ENCODE measurements at regions not wholly inside any gene's neighbourhood (a gene's known extent, or its start where the extent isn't known, plus 50 kb on each side); places are given as distances from the start of the nearest gene placed in this dataset.

DNA sequence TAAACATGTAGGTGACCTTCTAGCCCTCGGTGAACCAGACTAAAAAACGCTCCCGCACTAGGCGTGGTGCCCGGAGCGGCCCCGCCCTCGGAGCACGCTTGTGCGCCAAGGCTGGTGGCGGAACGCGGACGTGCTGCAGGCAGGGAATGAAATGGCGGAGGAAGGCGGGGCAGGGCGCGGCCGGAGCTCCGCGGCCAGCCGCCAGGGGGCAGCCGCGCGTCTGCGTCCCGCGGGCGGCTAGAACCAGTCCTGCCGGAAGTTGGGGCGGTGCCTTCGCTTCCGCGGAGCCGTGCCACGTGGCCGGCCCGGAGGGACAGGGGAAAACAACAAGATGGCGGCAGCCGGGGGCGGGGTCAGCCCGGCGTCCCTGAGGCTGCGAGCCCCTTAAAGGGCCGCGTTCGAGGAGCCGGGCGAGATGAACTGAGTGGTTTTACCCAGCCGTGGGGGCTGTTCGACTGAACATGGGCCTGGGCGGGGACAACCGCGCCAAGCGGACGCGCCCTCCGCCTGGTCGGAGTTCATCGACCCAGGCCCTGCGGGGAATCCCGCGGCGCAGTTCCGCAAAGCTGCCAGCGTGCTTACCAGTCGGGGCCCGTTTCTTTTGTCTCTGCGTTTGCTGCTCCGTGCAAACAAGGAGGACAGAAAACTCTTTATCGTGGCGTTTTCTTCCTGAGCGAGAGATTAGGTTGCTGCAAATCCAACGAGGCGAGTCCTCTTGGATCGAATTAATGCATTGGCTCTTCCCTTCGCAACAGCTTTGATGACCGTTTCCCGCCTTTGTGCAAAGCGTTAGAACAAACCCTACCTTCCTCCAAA is 90.9 kb upstream of the CHD2 start (continued):
- TF ChIP-seq, protein P1, sequence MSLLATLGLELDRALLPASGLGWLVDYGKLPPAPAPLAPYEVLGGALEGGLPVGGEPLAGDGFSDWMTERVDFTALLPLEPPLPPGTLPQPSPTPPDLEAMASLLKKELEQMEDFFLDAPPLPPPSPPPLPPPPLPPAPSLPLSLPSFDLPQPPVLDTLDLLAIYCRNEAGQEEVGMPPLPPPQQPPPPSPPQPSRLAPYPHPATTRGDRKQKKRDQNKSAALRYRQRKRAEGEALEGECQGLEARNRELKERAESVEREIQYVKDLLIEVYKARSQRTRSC (CRISPR knock-in tag; IDR thresholded peaks at IDR 0.05; ENCODE audit: low read depth), result no peak; the same call in 1 of the 2 replicates
- TF ChIP-seq, protein P2, sequence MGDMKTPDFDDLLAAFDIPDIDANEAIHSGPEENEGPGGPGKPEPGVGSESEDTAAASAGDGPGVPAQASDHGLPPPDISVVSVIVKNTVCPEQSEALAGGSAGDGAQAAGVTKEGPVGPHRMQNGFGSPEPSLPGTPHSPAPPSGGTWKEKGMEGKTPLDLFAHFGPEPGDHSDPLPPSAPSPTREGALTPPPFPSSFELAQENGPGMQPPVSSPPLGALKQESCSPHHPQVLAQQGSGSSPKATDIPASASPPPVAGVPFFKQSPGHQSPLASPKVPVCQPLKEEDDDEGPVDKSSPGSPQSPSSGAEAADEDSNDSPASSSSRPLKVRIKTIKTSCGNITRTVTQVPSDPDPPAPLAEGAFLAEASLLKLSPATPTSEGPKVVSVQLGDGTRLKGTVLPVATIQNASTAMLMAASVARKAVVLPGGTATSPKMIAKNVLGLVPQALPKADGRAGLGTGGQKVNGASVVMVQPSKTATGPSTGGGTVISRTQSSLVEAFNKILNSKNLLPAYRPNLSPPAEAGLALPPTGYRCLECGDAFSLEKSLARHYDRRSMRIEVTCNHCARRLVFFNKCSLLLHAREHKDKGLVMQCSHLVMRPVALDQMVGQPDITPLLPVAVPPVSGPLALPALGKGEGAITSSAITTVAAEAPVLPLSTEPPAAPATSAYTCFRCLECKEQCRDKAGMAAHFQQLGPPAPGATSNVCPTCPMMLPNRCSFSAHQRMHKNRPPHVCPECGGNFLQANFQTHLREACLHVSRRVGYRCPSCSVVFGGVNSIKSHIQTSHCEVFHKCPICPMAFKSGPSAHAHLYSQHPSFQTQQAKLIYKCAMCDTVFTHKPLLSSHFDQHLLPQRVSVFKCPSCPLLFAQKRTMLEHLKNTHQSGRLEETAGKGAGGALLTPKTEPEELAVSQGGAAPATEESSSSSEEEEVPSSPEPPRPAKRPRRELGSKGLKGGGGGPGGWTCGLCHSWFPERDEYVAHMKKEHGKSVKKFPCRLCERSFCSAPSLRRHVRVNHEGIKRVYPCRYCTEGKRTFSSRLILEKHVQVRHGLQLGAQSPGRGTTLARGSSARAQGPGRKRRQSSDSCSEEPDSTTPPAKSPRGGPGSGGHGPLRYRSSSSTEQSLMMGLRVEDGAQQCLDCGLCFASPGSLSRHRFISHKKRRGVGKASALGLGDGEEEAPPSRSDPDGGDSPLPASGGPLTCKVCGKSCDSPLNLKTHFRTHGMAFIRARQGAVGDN (CRISPR knock-in tag; IDR thresholded peaks at IDR 0.05), result peak; percentile 99
- TF ChIP-seq ZSCAN25 (CRISPR knock-in tag; IDR thresholded peaks at IDR 0.05), result peak; percentile 45; the same call in 1 of the 2 replicates
- no peak for TF ChIP-seq CREB1 (IDR thresholded peaks at IDR 0.05)
- TF ChIP-seq CREB1 (CRISPR knock-in tag; IDR thresholded peaks at IDR 0.05), result peak; percentile 44; the same call in 1 of the 2 replicates
- TF ChIP-seq, protein P3, sequence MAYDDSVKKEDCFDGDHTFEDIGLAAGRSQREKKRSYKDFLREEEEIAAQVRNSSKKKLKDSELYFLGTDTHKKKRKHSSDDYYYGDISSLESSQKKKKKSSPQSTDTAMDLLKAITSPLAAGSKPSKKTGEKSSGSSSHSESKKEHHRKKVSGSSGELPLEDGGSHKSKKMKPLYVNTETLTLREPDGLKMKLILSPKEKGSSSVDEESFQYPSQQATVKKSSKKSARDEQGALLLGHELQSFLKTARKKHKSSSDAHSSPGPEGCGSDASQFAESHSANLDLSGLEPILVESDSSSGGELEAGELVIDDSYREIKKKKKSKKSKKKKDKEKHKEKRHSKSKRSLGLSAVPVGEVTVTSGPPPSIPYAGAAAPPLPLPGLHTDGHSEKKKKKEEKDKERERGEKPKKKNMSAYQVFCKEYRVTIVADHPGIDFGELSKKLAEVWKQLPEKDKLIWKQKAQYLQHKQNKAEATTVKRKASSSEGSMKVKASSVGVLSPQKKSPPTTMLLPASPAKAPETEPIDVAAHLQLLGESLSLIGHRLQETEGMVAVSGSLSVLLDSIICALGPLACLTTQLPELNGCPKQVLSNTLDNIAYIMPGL (CRISPR knock-in tag; IDR thresholded peaks at IDR 0.05; ENCODE audit: borderline replicate concordance in 1 of 2, low read depth in 1 of 2), result peak; percentile 96 to 98
- TF ChIP-seq, protein P4, sequence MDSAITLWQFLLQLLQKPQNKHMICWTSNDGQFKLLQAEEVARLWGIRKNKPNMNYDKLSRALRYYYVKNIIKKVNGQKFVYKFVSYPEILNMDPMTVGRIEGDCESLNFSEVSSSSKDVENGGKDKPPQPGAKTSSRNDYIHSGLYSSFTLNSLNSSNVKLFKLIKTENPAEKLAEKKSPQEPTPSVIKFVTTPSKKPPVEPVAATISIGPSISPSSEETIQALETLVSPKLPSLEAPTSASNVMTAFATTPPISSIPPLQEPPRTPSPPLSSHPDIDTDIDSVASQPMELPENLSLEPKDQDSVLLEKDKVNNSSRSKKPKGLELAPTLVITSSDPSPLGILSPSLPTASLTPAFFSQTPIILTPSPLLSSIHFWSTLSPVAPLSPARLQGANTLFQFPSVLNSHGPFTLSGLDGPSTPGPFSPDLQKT (CRISPR knock-in tag; IDR thresholded peaks at IDR 0.05; ENCODE audit: borderline replicate concordance), result no peak; the same call in 1 of the 2 replicates
- TF ChIP-seq RFXANK (CRISPR knock-in tag; IDR thresholded peaks at IDR 0.05), result peak; percentile 94; the same call in 1 of the 2 replicates
- peak; percentile 61; the same call in 1 of the 2 replicates for TF ChIP-seq RARG (CRISPR knock-in tag; IDR thresholded peaks at IDR 0.05; ENCODE audit: low read depth)
- TF ChIP-seq SKI (IDR thresholded peaks at IDR 0.05; ENCODE audit: partially characterized antibody), result peak; percentile 74
- TF ChIP-seq, protein P5, sequence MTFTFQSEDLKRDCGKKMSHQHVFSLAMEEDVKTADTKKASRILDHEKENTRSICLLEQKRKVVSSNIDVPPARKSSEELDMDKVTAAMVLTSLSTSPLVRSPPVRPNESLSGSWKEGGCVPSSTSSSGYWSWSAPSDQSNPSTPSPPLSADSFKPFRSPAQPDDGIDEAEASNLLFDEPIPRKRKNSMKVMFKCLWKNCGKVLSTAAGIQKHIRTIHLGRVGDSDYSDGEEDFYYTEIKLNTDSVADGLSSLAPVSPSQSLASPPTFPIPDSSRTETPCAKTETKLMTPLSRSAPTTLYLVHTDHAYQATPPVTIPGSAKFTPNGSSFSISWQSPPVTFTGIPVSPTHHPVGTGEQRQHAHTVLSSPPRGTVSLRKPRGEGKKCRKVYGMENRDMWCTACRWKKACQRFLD (CRISPR knock-in tag; IDR thresholded peaks at IDR 0.05; ENCODE audit: borderline replicate concordance), result peak; percentile 62; the same call in 1 of the 2 replicates
- no peak; the same call in 1 of the 2 replicates for TF ChIP-seq ZNF569 (CRISPR knock-in tag; IDR thresholded peaks at IDR 0.05; ENCODE audit: borderline replicate concordance)
- peak; percentile 70 for TF ChIP-seq ZNF383 (CRISPR knock-in tag; IDR thresholded peaks at IDR 0.05; ENCODE audit: borderline replicate concordance)
- TF ChIP-seq ZNF660 (CRISPR knock-in tag; IDR thresholded peaks at IDR 0.05; ENCODE audit: borderline replicate concordance, low read depth), result 0 out of 2 replicates have a peak, but pooled peaks have one; percentile 92
- TF ChIP-seq SNAI1 (CRISPR knock-in tag; IDR thresholded peaks at IDR 0.05; ENCODE audit: borderline replicate concordance), result peak; percentile 58; the same call in 1 of the 2 replicates
- peak; percentile 49; the same call in 1 of the 2 replicates for TF ChIP-seq SMC3 (IDR thresholded peaks at IDR 0.05; ENCODE audit: low read length)
- no peak for TF ChIP-seq ZNF7 (CRISPR knock-in tag; IDR thresholded peaks at IDR 0.05)
- TF ChIP-seq KLF15 (CRISPR knock-in tag; IDR thresholded peaks at IDR 0.05; ENCODE audit: borderline replicate concordance), result peak; percentile 76; the same call in 1 of the 2 replicates
- peak; percentile 81 for TF ChIP-seq KDM2A (CRISPR knock-in tag; IDR thresholded peaks at IDR 0.05; ENCODE audit: borderline replicate concordance, low read depth)
